ENCODE measurements at regions not wholly inside any gene's neighbourhood (a gene's known extent, or its start where the extent isn't known, plus 50 kb on each side); places are given as distances from the start of the nearest gene placed in this dataset.
"Not testable (repeated sequence)": the region's sequence is repeated elsewhere in the genome, so short reads cannot be mapped to it uniquely, and the experiment has no call there.

DNA sequence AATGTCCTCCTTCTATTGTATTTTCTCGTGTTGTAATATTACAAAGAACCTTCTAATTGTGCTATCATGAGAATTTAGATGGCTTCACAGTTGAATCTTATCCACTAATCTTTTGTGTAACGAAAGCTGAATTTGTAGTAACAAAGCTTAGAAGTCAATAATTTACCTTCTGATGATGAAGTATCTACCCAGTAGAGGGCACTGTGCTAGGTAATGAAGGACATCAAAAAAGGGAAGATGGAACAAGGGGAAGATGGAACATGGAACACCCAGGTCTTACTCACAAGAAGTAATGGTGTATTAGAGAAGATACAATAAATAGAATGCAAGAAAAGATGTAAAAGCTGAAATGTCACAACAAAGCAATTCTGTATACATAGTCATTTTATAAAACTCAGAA lies 131.0 kb upstream of the CCNG1 start:
- no peak for DNase-seq

DNA sequence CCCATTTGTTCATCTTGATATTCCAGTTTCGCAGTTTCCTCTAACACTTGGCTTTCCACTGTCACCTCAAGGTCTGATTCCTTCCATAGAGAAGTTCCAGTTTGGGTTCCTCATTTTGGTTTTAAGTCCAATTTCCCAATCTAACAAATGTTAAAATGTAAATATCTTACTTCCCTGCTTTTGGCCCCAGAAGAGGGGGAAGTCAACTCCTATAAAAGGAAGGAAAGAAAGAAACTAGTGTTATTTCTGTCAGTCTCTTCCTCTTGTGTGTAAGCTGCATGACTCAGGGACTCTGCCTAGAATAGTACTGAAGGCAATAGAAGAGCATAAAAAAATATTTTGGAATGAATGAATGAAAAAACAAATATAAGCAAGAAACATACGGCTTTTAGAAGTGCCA lies 127.5 kb upstream of the CCNG1 start:
- DNase-seq, result no peak

DNA sequence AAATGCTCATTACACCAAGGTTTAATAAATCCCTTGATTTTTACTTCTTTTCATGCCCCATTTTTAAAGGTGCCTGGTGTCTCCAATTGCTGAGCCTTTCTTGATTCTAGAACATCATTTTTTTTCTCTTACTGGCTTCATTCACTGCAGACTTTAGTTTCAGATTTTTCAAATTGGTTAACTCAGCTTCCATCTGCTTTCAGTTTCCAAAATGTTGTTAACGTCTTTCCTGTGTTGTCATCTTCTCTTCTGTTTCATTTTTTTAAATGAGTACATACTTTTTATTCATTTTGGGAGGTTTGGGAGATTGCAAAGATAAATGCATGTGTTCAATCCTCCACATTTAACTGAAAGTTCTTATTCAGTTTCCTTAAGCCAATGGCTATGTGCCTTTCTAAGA lies 126.4 kb upstream of the CCNG1 start:
- no peak for DNase-seq

DNA sequence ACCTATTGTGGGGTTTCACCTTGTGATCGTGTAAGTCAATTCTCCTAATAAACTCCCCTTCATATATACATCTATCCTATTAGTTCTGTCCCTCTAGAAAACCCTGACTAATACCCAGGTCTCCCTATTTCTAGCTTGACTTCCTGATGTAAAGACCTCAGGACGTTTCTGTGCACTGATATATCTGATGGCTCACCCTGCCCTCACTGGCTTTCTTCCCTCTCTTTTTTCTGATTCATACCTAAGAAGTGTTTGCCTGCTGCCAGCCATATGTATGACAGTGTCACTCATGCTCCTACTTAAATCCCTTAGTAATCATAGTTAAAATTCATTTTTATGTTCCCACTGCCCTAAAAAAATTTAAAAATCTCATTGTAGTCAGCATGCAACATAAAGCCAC lies 124.8 kb upstream of the CCNG1 start:
- no peak for DNase-seq

DNA sequence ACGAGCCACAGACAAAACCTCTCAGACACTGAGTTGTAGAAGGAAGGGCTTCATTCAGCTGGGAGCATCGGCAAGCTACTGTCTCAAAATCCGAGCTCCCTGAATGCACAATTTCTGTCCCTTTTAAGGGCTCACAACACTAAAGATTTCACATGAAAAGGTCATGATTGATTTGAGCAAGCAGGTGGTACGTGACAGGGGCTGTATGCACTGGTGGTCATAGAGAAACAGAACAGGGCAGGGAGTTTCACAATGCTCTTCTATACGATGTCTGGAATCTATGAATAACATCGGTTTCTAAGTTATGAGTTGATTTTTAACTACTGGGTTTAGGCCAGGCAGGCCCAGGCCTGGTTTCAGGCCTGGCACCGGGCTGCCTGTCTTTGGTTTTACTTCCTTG lies 124.3 kb upstream of the CCNG1 start:
- not testable (repeated sequence) for DNase-seq

DNA sequence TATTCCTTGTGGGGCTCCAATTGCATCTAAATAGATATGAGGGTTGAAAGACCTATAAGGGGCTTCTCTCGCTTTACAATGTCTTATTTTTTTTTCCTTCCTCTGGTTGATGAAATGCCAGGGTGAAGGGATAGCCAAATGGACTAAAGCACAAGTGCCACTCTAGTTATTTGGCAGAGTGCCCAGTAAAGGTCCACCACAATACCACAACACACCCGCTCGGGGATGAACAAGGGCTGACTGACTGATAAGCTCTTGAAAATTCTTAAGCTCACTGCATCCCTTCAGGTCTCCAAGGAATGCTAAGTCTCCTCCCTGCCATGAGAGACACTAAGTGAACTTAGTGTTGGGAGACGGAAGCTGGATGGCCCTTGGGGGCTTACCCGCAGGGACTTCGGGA lies 121.0 kb upstream of the CCNG1 start:
- DNase-seq, result not testable (repeated sequence)

DNA sequence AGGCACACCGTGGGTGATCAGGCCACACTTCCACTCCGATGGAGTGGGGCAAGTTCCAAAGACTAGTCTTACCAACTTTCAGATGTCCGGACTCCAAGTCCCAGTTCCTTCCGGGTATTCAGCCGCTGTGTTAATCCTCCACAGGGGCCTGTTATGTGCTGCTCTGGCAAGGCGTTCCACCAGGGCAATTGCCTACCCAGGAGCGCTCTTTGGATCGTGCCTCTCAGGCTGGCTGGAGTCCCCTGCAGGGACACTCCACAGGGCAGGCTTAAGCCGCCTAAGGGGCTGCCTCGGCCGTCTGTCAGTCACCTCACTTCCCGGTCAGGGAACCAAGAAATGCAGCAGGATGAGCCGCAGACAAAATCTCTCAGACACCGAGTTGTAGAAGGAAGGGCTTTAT lies 118.7 kb upstream of the CCNG1 start:
- DNase-seq, result no peak

DNA sequence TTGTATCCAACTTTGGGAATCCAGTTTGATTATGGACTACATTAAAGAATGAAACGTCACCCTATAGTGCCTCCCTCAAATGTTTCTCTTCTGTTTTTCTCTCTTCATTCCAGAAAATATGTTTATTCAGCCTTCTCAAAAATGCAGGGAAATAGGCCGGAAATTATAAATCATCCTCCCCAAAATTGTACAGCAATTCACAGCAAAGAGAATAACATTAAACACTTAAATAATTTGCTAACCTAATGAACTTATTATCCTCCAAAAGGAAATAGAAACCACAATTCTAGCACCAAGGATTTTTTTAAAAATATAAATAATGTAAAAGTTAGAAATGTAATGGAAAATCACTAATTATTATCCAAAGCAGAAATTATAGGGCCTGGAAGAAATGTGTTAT lies 115.9 kb upstream of the CCNG1 start:
- DNase-seq, result no peak

DNA sequence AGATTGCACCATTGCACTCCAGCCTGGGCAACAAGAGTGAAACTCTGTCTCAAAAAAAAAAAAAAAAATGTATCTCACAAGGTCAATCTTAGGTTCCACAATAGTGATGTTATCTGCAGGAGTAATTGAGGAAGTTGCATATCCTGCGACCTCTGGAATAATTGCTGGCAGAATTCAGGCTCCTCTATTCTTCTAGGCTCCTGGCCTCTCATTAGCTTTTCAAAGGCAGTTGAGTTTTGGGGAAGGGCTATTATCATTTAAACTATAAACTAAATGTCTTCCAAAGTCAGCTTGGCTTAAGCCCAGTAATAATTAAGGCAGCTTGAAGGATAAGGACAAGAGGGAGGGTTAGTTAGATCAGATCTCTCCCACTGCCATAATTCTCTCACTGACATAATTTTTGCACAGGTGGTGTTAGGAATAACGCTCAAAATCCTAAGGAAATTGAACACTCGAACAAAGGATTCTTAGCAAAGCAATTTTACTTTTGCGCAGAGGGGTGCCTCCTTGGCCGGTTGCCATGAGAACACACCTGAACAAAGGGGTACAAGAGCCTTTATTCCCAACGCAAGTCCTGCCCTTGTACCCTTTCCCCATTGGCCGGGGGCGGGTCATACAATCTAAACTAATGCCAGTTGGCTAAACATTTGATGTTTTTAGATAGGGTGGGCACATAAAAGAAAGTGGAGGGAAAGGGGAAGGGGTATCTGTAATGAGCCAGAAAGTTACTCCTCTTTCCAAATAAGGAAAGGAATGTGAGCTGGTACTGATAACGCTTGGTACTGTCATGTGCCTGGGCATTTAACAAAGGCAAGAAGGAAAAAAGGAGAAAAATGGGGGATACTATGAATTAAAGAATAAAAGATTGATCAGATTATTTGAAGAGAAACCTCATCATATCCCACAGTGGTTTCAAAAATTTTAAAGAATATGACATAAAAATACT lies 106.4 kb upstream of the CCNG1 start:
- DNase-seq, result no peak

DNA sequence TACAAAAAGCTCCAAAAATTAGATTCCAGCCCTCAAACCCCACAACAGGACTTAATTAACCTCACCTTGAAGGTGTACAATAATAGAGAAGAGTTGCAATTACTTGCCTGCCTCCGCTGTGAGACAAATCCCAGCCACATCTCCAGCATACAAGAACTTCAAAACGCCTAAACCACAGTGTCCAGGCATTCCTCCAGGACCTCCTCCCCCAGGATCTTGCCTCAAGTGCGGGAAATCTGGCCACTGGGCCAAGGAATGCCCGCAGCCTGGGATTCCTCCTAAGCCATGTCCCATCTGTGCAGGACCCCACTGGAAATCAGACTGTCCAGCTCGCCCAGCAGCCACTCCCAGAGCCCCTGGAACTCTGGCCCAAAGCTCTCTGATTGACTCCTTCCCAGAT lies 101.3 kb upstream of the CCNG1 start:
- not testable (repeated sequence) for DNase-seq

DNA sequence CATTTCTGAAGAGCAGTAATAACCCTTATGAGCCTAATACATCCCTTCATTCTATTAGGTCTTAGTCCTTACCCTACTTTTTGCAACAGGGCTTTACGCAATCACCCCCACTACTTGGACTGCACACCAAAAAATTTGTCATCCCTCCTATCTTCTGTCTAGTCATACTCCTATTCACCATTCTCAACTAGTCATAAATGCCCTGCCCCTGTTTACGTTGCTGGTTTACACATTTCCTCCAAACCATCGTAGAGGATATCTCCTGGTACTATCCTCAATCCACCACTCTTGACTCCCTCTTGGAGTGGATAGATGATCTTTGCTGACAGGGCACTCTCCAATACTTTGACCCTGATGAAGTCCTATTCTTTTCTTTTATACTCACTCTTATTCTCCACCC lies 98.2 kb upstream of the CCNG1 start:
- no peak for DNase-seq

DNA sequence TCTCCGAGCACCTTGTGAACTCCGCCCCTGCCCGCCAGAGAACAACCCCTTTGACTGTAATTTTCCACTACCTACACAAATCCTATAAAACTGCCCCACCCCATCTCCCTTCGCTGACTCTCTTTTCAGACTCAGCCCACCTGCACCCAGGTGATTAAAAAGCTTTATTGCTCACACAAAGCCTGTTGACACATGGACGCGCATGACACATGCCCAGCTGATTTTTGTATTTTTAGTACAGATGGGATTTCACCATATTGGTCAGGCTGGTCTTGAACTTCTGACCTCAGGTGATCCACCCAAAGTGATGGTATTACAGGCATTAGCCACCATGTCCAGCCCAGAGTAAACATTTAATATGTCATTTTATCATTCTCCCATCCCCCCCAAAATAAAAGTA lies 97.0 kb upstream of the CCNG1 start:
- not testable (repeated sequence) for DNase-seq

DNA sequence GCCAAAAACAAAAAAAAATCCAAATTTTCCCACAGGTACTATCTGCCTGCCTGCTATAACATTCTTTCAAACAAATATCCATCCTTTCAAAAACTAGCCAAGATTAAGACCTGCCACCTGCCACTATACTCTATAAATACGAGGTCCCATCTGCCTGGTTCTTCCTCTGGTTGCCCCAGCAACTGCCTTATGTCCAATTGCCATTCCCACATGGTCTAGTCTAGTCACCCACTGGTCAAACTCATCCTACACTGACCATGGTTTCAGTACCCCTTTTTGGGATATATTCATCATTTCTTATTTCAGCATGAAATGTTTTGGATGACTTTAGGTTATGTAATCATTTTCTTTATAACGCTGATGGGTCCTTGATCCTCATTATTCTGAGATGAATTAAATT lies 95.1 kb upstream of the CCNG1 start:
- DNase-seq, result no peak

DNA sequence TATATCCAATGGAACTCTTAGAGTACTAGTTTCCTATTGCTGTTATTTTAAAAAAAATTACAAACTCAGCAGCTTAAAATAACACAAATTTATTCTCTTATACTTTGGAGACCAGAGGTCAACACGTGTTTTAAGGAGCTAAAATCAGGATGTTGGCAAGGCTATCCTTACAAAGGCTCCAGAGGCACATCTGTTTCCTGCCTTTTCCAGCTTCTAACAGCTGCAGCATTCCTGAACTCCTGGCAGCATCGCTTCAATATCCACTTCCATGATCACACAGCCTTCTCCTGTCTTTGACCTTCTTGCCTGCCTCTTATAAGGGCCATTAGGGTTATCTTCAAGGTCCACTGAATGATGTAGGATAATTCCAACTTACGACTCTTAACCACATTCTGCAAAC lies 92.2 kb upstream of the CCNG1 start:
- DNase-seq, result no peak

DNA sequence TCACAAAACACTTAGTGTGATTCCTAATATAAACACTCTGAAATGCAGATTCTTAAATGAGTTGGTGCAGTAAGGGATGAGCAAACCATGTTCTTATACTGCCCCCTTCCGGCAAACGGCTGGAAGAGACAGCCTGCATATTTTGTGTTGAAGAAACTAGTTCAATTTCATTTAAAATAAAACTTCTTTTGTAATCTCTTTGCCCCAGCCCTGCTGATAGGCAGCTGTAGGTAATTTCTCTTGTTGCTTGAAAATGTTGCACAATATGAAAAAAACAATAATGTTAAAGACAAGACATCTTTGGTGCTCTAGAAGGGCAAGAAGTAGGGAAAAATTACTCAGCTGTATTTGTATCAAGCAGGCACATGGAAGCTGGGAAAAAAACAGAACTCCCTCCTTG lies 89.7 kb upstream of the CCNG1 start:
- DNase-seq, result peak; percentile 47 to 52

DNA sequence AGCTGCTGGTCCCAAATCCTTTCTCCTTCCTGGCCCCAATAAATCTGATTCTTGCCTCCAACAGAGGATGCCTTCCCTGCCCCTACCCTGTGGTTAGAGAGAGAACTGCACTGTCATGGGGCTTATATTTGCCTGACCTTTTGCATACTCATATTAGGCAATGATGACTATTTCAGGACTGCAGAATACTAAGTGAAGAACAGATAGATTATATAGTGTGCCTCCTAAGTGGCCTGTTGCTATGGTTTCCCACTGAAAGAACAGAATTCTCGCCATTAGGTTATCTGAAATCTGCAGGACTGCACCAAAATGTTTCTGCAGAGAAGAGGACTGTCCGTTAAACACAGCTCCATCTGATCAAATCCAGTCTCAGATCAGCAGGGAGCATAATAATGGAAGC lies 87.3 kb upstream of the CCNG1 start:
- no peak for DNase-seq

DNA sequence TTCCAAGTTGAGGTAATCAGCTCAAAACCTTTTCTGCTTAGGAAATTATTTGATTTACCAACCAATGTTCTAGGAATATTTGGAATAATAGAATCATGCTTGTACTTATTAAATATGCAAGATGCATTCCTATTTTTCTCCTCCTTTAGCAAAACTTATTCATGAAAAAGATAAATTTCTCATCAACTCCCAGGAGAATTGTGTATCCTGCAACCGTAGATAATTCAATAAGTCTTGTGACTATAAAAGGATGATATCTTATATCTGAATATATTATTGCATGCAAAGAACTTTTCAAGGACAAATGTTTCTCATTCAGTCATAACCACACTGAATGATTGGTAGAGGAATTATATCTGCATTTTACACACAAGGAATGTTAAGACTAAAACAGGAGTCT lies 84.9 kb upstream of the CCNG1 start:
- DNase-seq, result no peak

DNA sequence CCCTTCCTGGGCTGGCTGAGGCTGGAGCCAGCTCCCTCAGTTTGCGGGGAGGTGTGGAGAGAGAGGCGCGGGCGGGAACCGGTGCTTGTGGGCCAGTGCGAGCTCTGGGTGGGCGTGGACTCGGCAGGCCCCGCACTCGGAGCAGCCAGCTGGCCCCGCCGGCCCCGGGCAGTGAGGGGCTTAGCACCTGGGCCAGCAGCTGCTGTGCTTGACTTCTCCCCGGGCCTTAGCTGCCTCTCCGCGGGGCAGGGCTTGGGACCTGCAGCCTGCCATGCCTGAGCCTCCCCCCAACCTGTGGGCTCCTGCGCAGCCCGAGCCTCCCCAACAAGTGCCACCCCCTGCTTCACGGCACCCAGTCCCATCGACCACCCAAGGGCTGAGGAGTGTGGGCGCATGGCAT lies 81.6 kb upstream of the CCNG1 start:
- not testable (repeated sequence) for DNase-seq

DNA sequence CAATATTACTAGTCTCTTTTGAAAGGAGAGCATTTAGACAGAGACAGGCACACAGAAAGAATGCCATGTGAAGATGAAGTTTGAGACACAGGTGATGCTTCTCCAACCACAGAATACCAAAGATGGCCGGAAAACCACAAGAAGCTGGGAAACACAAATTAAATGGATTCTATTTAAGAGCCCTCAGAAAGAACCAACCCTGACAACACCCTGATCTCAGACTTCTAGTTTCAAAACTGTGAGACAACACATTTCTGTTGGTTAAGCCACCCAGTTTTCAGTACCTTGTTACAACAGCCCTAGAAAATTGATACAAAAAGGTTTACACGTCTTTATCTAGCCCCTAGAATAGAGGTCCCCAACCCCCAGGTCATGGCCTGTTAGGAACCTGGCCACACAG lies 79.8 kb upstream of the CCNG1 start:
- DNase-seq, result no peak

DNA sequence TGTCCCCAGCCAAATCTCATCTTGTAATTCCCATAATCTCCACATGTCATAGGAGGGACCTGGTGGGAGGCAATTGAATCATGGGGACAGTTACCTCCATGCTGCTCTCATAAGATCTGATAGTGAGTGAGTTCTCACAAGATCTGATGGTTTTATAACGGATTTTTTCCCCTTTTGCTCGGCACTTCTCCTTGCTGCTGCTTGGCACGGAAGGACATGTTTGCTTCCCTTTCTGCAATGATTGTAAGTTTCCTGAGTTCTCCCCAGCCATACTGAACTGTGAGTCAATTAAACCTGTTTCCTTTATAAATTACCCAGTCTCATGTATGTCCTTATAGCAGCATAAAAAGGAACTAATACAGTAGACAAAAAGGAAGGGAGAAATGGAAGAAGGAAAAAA lies 76.7 kb upstream of the CCNG1 start:
- no peak for DNase-seq

DNA sequence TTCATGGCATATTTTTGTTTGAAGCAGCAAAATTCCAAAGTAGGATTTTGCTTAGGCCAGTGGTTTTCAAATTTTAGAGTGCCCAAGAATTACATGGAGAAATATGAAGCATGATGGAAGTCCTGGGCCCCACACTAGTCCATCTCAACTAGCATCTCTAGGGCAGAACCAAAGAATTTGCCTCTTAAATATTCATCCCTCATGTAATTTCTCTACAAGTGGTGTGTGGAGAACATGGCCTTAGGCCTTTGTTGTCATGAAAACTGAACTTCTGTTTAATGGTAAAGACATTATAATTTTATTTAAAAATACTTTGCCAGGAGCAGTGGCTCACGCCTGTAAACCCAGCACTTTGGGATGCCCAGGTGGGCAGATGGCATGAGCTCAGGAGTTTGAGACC lies 75.9 kb upstream of the CCNG1 start:
- DNase-seq, result no peak

DNA sequence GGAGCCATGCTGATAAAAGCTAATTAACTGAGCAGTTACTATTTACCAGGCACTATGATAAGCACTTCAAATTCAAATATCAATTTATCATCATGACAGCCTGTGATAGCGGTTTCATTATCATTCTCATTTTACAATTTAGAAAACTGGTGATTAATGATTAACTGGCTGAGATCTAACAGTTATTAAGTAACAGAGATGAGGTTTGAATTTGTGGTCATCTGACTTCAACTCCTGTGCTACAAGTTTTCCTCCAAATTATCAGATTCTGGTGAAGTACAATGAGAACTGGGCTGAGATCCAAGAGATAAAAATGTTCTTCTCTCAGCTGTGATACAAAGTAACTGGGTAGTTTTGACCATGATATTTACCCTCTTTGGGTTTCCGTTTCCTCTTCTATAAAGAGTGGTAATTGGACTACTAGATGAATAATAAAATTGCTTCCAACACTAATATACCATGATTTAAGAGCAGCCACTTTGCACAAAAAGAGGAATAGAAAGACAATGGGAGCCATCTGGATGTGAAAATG lies 74.5 kb upstream of the CCNG1 start:
- no peak for DNase-seq

DNA sequence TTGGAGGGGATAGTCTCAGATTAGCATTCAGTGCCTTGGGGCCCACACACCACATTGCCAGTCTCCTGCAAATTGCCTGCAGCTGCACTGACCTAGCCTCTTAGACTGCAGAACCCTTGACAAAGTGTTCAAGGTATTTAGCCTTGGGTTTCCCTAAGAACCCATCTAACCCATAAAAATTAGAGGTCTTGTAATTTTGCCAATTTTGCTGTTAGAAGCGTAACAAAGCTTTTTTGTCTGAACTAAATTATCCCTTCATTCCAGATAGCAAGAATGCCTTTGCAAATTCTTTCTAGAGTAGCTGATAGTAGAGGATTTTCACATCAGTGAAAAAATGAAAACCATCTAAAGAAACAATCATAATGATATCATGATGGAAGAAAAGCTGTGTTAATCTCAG lies 74.0 kb upstream of the CCNG1 start:
- DNase-seq, result no peak

DNA sequence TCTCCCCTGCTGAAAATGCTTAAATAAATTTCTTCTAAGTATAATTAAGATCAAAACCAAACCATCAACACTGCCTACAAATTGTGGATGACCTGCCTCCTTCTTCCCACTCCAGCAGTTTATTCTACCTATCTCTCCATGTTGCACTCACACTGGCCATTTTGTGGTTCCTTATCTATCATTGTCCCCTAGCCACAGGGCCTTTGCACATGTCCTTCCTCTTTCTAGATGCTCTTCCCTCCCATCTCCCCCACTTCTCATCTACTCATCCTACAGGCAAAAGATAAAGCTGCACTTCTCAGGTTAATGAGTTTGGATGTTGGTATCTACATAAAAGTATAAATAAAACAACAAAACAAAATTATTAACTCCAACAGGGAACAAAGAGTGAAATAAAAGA lies 70.6 kb upstream of the CCNG1 start:
- DNase-seq, result no peak
